Esophagus muscularis mucosa (tissue), 4 donors: ENCODE measurements at regions not wholly inside any gene's neighbourhood (a gene's known extent, or its start where the extent isn't known, plus 50 kb on each side); places are given as distances from the start of the nearest gene placed in this dataset.
A peak's percentile ranks its signal among the peaks of the same experiment; 100 is the strongest.

Experiments used
- DNase-seq: peaks from one replicate; pipeline ENCODE4 v3.0.0-alpha.2; 2017; ENCODE audit errors: extremely low spot score
- H3K27ac ChIP-seq, 4 donors: fragments of 200-600 bp; sonication (generic); replicated peaks in 1 of 4; 1 replicate in 3 of 4; 2 replicates in 1 of 4; pipeline ENCODE4 v1.5.1; 2016 to 2019; ENCODE audit warnings: mild to moderate bottlenecking in 1 of 4
- H3K27me3 ChIP-seq, 4 donors: fragments of 200-600 bp; sonication (generic); one replicate each; pipeline versions ENCODE4 v1.5.1 to v1.6.0; 2016 to 2019
- H3K36me3 ChIP-seq, 4 donors: fragments of 200-600 bp; sonication (generic); one replicate each; pipeline ENCODE4 v1.5.1; 2016 to 2019
- H3K4me1 ChIP-seq, 4 donors: fragments of 200-600 bp; sonication (generic); one replicate each; pipeline ENCODE4 v1.5.1; 2016 to 2019
- H3K4me3 ChIP-seq, 4 donors: fragments of 200-600 bp; sonication (generic); 1 replicate in 2 of 4; 2 replicates in 2 of 4; pipeline ENCODE4 v1.5.1; 2016 to 2019; ENCODE audit warnings: mild to moderate bottlenecking in 4 of 4, moderate library complexity in 1 of 4
- H3K9me3 ChIP-seq, 4 donors: fragments of 200-600 bp; sonication (generic); 1 replicate in 3 of 4; 2 replicates in 1 of 4; pipeline ENCODE4 v1.5.1; 2016 to 2019
- CTCF ChIP-seq, 3 experiments: fragments of 200-600 bp in 2 of 3; fragments of 450-650 bp in 1 of 3; sonication (generic) in 2 of 3; IDR thresholded peaks; one replicate each; pipeline ENCODE4 v1.5.1; 2017 to 2019; ENCODE audit warnings: antibody characterized with exemption in 3 of 3, mild to moderate bottlenecking in 2 of 3, moderate library complexity in 1 of 3
- EP300 ChIP-seq: sonication (generic); formaldehyde crosslinking; IDR thresholded peaks from one replicate; pipeline ENCODE4 v1.6.1; 2017; ENCODE audit warnings: antibody characterized with exemption
- POLR2A ChIP-seq: fragments of 450-650 bp; IDR thresholded peaks from one replicate; pipeline ENCODE4 v1.6.1; 2017; ENCODE audit warnings: antibody characterized with exemption, moderate library complexity, mild to moderate bottlenecking, low read depth
- POLR2AphosphoS5 ChIP-seq, 2 donors: sonication (generic); formaldehyde crosslinking; IDR thresholded peaks; one replicate each; pipeline ENCODE4 v1.6.1; 2017; ENCODE audit warnings: antibody characterized with exemption in 2 of 2
- WGBS: methylation state at CpG from one replicate; pipeline ENCODE4 v1.1.5; 2018; 5-methylcytosine and 5-hydroxymethylcytosine counted together
- intact Hi-C: fragments of 100-400 bp; cut with DNase I; formaldehyde crosslinking; loops from one replicate; pipeline ENCODE4 v1.15.1; 2023

GRCh38 chr21:16199539-16199938 is 469.8 kb downstream of the USP25 start:
- intact Hi-C loops = loop anchor here (10.0 kb wide), 1 partner anchor 115 kb away; no protein-coding TSS in a partner anchor
- DNase-seq = no peak
- Histone ChIP-seq H3K27ac (no peak overlapping the region), H3K36me3 (no peaks in the 10 kb centered on the region), H3K9me3 (peaks cover 0 to 6% (median 0%) of the 10 kb centered on the region in 4 donors), H3K4me1 (no peaks in the 10 kb centered on the region), H3K4me3 (no peak overlapping the region), H3K27me3 (no peaks in the 10 kb centered on the region)
- 76% methylated on average over 1 of the region's 1 CpG for WGBS
- no peak for TF ChIP-seq POLR2AphosphoS5 (IDR thresholded peaks at IDR 0.05)
- no peak for TF ChIP-seq CTCF (IDR thresholded peaks at IDR 0.05)
- TF ChIP-seq POLR2A = no peak
- TF ChIP-seq EP300 = no peak

DNA sequence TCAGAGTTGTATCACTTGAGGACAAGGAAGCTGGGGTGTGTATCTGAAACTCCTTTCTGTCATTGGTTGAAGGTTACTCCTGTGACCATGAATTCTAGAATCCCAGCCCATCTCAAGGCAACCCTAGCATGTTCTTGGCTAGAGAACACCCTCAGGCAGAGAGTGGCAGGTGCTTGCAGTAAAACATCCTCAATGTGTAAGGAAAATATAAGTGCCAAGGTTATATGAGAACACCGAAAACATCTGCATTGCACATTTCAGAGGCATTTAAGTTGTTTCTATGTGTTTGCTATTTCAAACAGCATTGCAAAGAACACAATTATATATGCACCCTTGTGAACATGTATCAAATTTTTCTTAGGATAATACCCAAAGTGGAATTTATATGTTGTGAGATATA is 471.9 kb downstream of the USP25 start:
- TF ChIP-seq CTCF (IDR thresholded peaks at IDR 0.05) = no peak
- TF ChIP-seq POLR2AphosphoS5 (IDR thresholded peaks at IDR 0.05) = no peak
- TF ChIP-seq EP300 = no peak
- H3K27me3 ChIP-seq = no peaks in the 10 kb centered on the region
- H3K4me3 ChIP-seq = no peak overlapping the region
- H3K4me1 ChIP-seq = no peaks in the 10 kb centered on the region
- no peaks in the 10 kb centered on the region for H3K36me3 ChIP-seq
- H3K27ac ChIP-seq = no peak overlapping the region
- no peak for DNase-seq
- H3K9me3 ChIP-seq = peaks cover 0 to 6% (median 0%) of the 10 kb centered on the region in 4 donors
- intact Hi-C loops = no loop called here
- WGBS = 95% methylated on average over 1 of the region's 1 CpG

- intact Hi-C loops = no loop called here
- 79% methylated on average over 3 of the region's 3 CpGs for WGBS
- DNase-seq = no peak
- no peaks in the 10 kb centered on the region for H3K9me3 ChIP-seq
- no peak for TF ChIP-seq EP300
- TF ChIP-seq POLR2AphosphoS5 (IDR thresholded peaks at IDR 0.05) = no peak
- TF ChIP-seq CTCF (IDR thresholded peaks at IDR 0.05) = no peak
- no peak overlapping the region for H3K4me3 ChIP-seq
- H3K4me1 ChIP-seq = no peaks in the 10 kb centered on the region
- H3K27ac ChIP-seq = no peak overlapping the region
- H3K36me3 ChIP-seq = no peaks in the 10 kb centered on the region
- no peaks in the 10 kb centered on the region for H3K27me3 ChIP-seq
Observed at GRCh38 chr21:16205527-16205926, 475.7 kb downstream of the USP25 start.

GRCh38 chr21:16211339-16212303 is 481.8 kb downstream of the USP25 start:
- no peaks in the 10 kb centered on the region for H3K36me3 ChIP-seq
- TF ChIP-seq CTCF (IDR thresholded peaks at IDR 0.05) (no peak), POLR2A (no peak), POLR2AphosphoS5 (IDR thresholded peaks at IDR 0.05) (peak in 1 of 2 donors; percentile 12), EP300 (no peak)
- intact Hi-C loops = loop anchor here (10.0 kb wide), 1 partner anchor 113 kb away; no protein-coding TSS in a partner anchor
- no peaks in the 10 kb centered on the region for H3K9me3 ChIP-seq
- peak overlapping the region in 2 of 4 donors; percentile 8 to 14 for H3K4me3 ChIP-seq
- H3K27ac ChIP-seq = peak overlapping the region; percentile 30 to 59 (median 56)
- DNase-seq = no peak
- 56% methylated on average over 7 of the region's 7 CpGs for WGBS
- H3K4me1 ChIP-seq = peaks cover 0 to 25% (median 16%) of the 10 kb centered on the region in 4 donors
- H3K27me3 ChIP-seq = no peaks in the 10 kb centered on the region
